PFSK-1 (cell line): ENCODE measurements at regions not wholly inside any gene's neighbourhood (a gene's known extent, or its start where the extent isn't known, plus 50 kb on each side); places are given as distances from the start of the nearest gene placed in this dataset.

Source experiments
- FOXP2 ChIP-seq: optimal IDR thresholded peaks from 2 replicates; pipeline ENCODE3; 2011; ENCODE audit warnings: borderline replicate concordance, control low read depth, inconsistent platforms; ENCODE audit not compliant: insufficient read depth; ENCODE audit errors: extremely low read length, extremely low read depth
- POLR2AphosphoS5 ChIP-seq: IDR thresholded peaks from 2 replicates; pipeline ENCODE4 v1.6.1; 2012; ENCODE audit warnings: low read depth, mild to moderate bottlenecking, control low read depth, low read length, moderate library complexity
- REST ChIP-seq, 2 experiments: IDR thresholded peaks; 2 replicates each; pipeline versions ENCODE4 v1.6.1 to v1.8.0; 2011 to 2012; ENCODE audit warnings: low read depth in 2 of 2, low read length in 2 of 2, control low read depth in 1 of 2, inconsistent platforms in 1 of 2, mild to moderate bottlenecking in 1 of 2, moderate library complexity in 1 of 2; ENCODE audit not compliant: insufficient read depth in 1 of 2
- SIN3A ChIP-seq: IDR thresholded peaks from 2 replicates; pipeline ENCODE4 v1.6.1; 2012; ENCODE audit warnings: mild to moderate bottlenecking, low read length, moderate library complexity, borderline replicate concordance; ENCODE audit not compliant: insufficient read depth
- TAF1 ChIP-seq: IDR thresholded peaks from 2 replicates; pipeline ENCODE4 v1.6.1; 2012; ENCODE audit warnings: low read length, control low read depth, borderline replicate concordance; ENCODE audit not compliant: insufficient read depth

DNA sequence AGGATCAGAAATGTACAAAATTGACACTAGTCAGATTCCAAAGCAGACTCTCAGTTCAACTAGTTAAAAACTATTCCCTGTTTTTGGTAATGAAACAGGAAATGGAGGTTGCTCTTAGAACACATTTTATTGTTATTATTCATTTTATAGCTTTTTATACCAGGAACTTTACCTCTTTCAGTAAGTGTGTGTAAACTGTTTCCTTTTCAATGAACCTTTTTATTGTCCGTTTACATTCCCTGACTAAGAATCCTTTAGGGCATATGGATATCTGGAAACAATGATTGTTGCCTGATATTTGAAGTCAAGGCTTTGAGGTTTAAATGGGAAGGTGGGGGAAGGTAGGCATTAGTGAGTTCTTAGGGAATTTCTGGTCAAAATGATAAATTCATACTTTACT lies 1511.4 kb downstream of the ADGRL3 start:
- TF ChIP-seq POLR2AphosphoS5: no peak
- TF ChIP-seq SIN3A: no peak
- no peak for TF ChIP-seq FOXP2
- TF ChIP-seq TAF1: no peak
- no peak for TF ChIP-seq REST (IDR thresholded peaks at IDR 0.05; ENCODE audit: insufficient read depth in 1 of 2, low read depth in 2 of 2, low read length in 2 of 2)

DNA sequence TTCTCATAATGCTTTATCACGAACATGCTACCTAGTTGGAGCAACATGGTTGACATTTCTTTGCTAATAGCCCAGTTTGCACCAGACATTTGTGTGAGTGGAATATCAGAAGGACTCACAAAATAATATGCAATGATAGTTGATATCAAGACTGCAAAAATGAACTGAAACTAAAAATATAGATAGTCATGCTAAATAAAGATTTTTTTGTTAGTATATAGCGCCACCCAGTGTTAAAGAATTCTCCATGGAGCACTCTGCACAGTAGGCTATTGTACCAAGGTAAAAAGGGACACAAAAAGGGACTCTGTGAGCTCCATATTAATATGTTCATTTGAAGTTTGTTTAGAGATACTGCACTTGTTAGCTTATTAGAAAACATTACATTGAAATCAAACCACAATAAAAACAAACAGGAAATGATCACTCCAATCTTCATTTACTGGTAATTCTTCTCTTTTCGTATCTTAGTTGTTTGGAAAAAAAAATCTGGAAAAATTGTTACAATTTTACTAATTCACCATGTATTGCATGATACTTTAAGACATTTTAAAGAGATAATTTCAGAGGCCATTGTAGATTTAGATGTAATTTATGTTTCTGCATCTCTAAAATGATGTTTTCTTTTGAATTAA lies 1509.6 kb downstream of the ADGRL3 start:
- TF ChIP-seq SIN3A (no peak), FOXP2 (no peak), TAF1 (no peak), REST (IDR thresholded peaks at IDR 0.05; ENCODE audit: insufficient read depth in 1 of 2, low read depth in 2 of 2, low read length in 2 of 2) (no peak), POLR2AphosphoS5 (no peak)

DNA sequence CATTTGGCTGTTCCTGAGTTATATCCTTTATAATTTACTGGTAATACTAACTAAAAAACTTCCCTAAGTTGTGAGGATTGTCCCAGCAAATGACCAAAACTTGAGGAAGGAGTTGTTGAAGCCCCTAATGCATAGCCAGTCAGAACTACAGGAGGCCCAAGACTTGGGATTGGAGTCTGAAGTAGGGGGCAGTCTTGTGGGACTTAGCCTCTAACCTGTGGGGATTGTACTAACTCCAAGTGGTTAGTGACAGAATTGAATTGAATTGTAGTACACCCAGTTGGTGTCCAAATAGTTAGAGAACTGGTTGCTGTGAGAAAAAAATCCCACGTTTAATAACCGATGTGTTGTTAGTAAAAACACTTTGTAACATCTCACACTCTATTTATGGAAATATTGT lies 1506.3 kb downstream of the ADGRL3 start:
- TF ChIP-seq SIN3A (no peak), REST (IDR thresholded peaks at IDR 0.05; ENCODE audit: insufficient read depth in 1 of 2, low read depth in 2 of 2, low read length in 2 of 2) (no peak)

DNA sequence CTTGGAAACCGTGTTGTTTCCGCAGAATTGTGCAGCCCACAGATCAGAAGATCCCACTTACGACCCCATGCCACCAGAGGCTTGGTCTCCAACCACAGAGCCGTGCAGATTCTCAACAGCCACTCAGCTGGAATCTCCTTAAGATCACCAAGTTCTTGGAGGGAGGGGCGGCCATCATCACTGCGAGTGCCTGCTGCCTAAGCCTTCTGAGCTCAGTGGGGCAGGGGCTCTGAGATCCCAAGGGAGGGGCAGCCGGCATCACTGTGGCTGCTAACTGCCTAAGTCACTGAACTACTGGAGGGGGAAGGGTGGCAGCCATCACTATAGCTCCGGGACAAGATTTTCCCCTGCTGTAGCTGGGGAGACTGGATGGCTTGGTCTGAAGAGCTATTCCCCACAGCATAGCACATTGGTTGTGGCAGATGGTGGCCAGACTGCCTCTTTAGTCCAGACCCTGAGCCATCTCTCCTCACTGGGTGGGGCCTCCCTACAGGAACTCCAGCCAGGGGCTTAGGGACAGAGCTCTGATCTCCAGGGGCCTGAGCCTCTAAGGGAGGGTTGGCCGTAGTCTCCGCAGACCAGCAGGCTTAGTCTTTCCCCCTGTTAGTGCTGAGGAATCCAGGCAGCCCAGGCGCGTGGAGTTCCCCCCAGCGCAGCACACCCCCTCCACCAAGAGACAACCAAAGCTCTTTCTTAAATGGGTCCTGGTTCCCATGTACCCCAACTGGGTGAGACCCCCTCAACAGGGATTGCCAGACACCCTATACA lies 1483.9 kb downstream of the ADGRL3 start:
- TF ChIP-seq POLR2AphosphoS5 (no peak), TAF1 (no peak), FOXP2 (no peak), SIN3A (no peak), REST (IDR thresholded peaks at IDR 0.05; ENCODE audit: insufficient read depth in 1 of 2, low read depth in 2 of 2, low read length in 2 of 2) (no peak)

DNA sequence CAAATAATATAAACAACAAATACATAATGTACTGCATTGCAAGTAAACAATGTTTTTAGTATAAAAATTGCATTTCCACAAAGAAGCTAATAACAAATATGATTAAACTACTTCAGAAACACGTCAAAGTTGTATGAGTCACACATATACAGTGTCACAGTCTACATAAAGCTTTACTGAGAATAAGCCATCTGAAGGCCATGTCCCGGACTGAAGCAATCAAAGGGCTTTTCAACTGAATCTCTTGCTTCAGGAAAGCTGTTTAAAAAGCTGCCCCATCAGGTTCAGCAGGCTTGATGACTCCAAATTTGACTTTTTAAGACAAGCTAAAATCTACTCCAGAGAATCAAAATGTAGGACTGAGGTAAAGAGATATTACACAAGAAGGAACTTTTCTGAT lies 1476.8 kb downstream of the ADGRL3 start:
- no peak for TF ChIP-seq TAF1
- TF ChIP-seq FOXP2: no peak
- no peak for TF ChIP-seq REST (IDR thresholded peaks at IDR 0.05; ENCODE audit: insufficient read depth in 1 of 2, low read depth in 2 of 2, low read length in 2 of 2)
- no peak for TF ChIP-seq POLR2AphosphoS5
- TF ChIP-seq SIN3A: no peak
